Osteoblast (primary cell): ENCODE measurements at regions not wholly inside any gene's neighbourhood (a gene's known extent, or its start where the extent isn't known, plus 50 kb on each side); places are given as distances from the start of the nearest gene placed in this dataset.

Experiments used
- DNase-seq: peaks from one replicate; pipeline ENCODE4 v3.0.0; 2011; ENCODE audit warnings: low spot score, mixed read lengths; ENCODE audit not compliant: insufficient read length; ENCODE audit errors: missing footprints
- H2AFZ ChIP-seq: 2 replicates; pipeline ENCODE4 v1.6.0; 2011; ENCODE audit warnings: mild to moderate bottlenecking, low read length
- H3K27ac ChIP-seq: 2 replicates; pipeline ENCODE4 v1.5.1; 2011; ENCODE audit warnings: mild to moderate bottlenecking, low read depth, low read length, moderate library complexity
- H3K27me3 ChIP-seq: 2 replicates; pipeline ENCODE4 v1.6.0; 2012; ENCODE audit warnings: mild to moderate bottlenecking, control low read depth, inconsistent platforms, low read length, moderate library complexity; ENCODE audit not compliant: insufficient read depth
- H3K36me3 ChIP-seq: 2 replicates; pipeline ENCODE4 v1.5.1; 2011; ENCODE audit warnings: mild to moderate bottlenecking, low read length, control low read depth, moderate library complexity; ENCODE audit not compliant: insufficient read depth
- H3K4me1 ChIP-seq: 2 replicates; pipeline ENCODE4 v1.5.1; 2011; ENCODE audit warnings: mild to moderate bottlenecking, low read length, control low read depth, moderate library complexity; ENCODE audit not compliant: insufficient read depth
- H3K4me2 ChIP-seq: 2 replicates; pipeline ENCODE4 v1.6.0; 2011; ENCODE audit warnings: mild to moderate bottlenecking, low read length; ENCODE audit not compliant: insufficient read depth
- H3K4me3 ChIP-seq: fragments of 200-600 bp; sonication (generic); 3 replicates; pipeline ENCODE4 v1.5.1; 2012; ENCODE audit warnings: mild to moderate bottlenecking, low read length, inconsistent platforms; ENCODE audit not compliant: insufficient read depth
- H3K79me2 ChIP-seq: 2 replicates; pipeline ENCODE4 v1.6.0; 2012; ENCODE audit warnings: mild to moderate bottlenecking, low read length, control low read depth, inconsistent platforms; ENCODE audit not compliant: insufficient read depth
- H3K9me3 ChIP-seq: 2 replicates; pipeline ENCODE4 v1.5.1; 2011; ENCODE audit warnings: low read depth, low read length, control low read depth
- H4K20me1 ChIP-seq: 2 replicates; pipeline ENCODE4 v1.6.0; 2012; ENCODE audit warnings: mild to moderate bottlenecking, low read length, control low read depth; ENCODE audit not compliant: insufficient read depth
- TF ChIP-seq, protein P1 (sequence below): IDR thresholded peaks from 2 replicates; pipeline ENCODE4 v1.5.1; 2011; ENCODE audit warnings: mild to moderate bottlenecking, low read depth, low read length, moderate library complexity; ENCODE audit errors: extremely low read depth

DNA sequence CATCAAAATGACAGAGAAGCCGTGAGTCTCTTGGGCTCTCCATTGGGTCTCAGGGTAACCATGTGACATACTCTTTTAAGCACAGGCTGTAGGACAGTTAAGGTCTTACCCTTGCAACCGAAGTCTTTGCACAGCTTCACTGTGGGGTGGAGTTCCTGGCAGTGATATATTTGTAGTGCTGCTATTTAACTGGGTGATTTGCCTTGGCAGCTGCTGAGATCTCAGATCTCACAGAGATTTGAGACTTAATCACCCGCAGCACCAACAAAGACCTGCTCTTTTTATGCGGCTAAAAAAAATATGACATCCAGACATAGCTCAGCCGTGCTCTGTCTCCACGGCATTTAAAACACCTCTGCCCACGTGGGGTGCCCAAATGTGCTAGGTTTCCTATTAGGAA, 63.4 kb upstream of the NPTX2 start:
- H2AFZ ChIP-seq = no peak overlapping the region
- no peaks in the 10 kb centered on the region for H3K79me2 ChIP-seq
- H3K4me3 ChIP-seq = no peak overlapping the region
- H3K36me3 ChIP-seq = no peaks in the 10 kb centered on the region
- no peaks in the 10 kb centered on the region for H3K4me1 ChIP-seq
- H4K20me1 ChIP-seq = no peaks in the 10 kb centered on the region
- no peak overlapping the region for H3K27ac ChIP-seq
- H3K4me2 ChIP-seq = no peak overlapping the region
- H3K27me3 ChIP-seq = no peaks in the 10 kb centered on the region
- TF ChIP-seq, protein P1, sequence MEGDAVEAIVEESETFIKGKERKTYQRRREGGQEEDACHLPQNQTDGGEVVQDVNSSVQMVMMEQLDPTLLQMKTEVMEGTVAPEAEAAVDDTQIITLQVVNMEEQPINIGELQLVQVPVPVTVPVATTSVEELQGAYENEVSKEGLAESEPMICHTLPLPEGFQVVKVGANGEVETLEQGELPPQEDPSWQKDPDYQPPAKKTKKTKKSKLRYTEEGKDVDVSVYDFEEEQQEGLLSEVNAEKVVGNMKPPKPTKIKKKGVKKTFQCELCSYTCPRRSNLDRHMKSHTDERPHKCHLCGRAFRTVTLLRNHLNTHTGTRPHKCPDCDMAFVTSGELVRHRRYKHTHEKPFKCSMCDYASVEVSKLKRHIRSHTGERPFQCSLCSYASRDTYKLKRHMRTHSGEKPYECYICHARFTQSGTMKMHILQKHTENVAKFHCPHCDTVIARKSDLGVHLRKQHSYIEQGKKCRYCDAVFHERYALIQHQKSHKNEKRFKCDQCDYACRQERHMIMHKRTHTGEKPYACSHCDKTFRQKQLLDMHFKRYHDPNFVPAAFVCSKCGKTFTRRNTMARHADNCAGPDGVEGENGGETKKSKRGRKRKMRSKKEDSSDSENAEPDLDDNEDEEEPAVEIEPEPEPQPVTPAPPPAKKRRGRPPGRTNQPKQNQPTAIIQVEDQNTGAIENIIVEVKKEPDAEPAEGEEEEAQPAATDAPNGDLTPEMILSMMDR = no peak
- no peak for DNase-seq
- H3K9me3 ChIP-seq = no peaks in the 10 kb centered on the region

DNA sequence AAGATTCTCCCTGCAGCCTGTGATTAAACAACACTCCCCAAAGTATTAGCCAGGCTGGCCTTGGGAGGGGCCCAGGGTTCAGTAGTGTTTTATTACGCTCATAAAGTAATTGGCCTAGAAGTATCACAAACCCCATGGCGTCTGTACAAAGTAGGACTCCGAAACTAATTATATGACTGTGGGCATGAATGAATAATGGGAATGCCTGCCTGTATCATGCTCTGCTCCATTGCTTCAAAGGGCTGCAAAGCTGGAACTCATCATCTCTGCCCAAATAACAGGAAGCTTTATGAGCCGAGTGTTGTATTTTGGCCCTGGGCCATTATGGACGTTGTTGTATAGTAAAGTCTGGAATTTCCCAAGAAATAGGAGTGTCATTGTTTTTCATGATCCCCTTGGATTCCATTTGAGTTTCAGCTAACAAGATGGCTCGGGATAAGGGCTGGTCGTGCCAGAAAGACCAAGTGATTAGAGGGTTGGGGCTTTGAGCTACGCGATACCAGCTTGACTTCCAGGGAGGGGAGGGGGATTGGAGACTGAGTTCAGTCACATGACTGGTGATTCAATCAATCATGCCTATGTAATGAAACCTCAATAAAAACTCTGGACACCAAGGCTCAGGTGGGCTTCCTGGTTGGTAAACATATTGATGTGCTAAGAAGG, 65.3 kb upstream of the NPTX2 start:
- H3K4me3 ChIP-seq = no peak overlapping the region
- H3K27me3 ChIP-seq = no peaks in the 10 kb centered on the region
- no peaks in the 10 kb centered on the region for H3K36me3 ChIP-seq
- DNase-seq = no peak
- no peaks in the 10 kb centered on the region for H4K20me1 ChIP-seq
- no peaks in the 10 kb centered on the region for H3K4me1 ChIP-seq
- H3K4me2 ChIP-seq = no peak overlapping the region
- TF ChIP-seq, protein P1 = no peak
- no peaks in the 10 kb centered on the region for H3K79me2 ChIP-seq
- no peak overlapping the region for H3K27ac ChIP-seq
- H2AFZ ChIP-seq = no peak overlapping the region
- H3K9me3 ChIP-seq = no peaks in the 10 kb centered on the region

DNA sequence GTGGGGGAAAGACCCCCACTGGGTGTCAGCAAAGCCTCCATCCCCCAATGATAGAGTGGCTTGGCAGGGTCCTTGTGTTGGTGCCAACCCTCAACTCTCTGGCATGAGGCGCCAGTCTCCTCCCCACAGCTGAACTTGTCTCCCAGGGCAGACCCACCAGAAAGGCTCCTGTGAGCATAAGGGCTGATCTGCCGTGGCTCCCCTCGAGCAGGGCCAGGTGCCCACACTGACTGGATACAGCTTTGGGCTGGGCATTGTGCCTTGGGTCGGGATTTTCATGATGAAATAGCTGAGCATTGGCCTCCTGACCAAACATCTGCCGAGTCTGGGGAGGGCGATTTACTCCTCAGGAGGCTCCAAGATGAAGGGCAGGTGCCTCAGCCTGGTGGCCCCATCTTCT, 68.1 kb upstream of the NPTX2 start:
- H3K27me3 ChIP-seq = no peaks in the 10 kb centered on the region
- no peaks in the 10 kb centered on the region for H3K4me1 ChIP-seq
- no peaks in the 10 kb centered on the region for H4K20me1 ChIP-seq
- TF ChIP-seq, protein P1 = no peak
- DNase-seq = no peak
- H2AFZ ChIP-seq = no peak overlapping the region
- no peaks in the 10 kb centered on the region for H3K36me3 ChIP-seq
- H3K9me3 ChIP-seq = no peaks in the 10 kb centered on the region
- H3K4me3 ChIP-seq = no peak overlapping the region
- H3K4me2 ChIP-seq = no peak overlapping the region
- no peaks in the 10 kb centered on the region for H3K79me2 ChIP-seq
- H3K27ac ChIP-seq = no peak overlapping the region

DNA sequence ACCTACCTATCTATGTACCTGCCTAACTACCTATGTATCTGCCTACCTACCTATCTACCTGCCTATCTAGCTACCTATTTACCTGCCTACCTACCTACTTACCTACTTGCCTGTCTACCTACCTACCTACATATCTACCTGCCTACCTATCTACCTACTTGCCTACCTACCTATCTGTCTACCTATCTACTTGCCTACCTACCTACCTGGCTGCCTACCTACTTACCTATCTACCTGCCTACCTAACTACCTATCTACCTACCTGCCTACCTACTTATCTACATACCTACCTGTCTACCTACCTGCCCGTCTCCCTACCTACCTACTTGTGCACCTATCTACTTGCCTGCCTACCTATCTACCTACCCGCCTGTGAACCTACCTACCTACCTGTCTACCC, 68.7 kb upstream of the NPTX2 start:
- no peak overlapping the region for H3K4me2 ChIP-seq
- DNase-seq = no peak
- H3K9me3 ChIP-seq = no peaks in the 10 kb centered on the region
- H3K36me3 ChIP-seq = no peaks in the 10 kb centered on the region
- H3K27ac ChIP-seq = no peak overlapping the region
- no peak overlapping the region for H3K4me3 ChIP-seq
- H3K4me1 ChIP-seq = no peaks in the 10 kb centered on the region
- H4K20me1 ChIP-seq = no peaks in the 10 kb centered on the region
- TF ChIP-seq, protein P1 = no peak
- no peaks in the 10 kb centered on the region for H3K27me3 ChIP-seq
- H2AFZ ChIP-seq = no peak overlapping the region
- H3K79me2 ChIP-seq = no peaks in the 10 kb centered on the region
